ENCODE measurements at regions not wholly inside any gene's neighbourhood (a gene's known extent, or its start where the extent isn't known, plus 50 kb on each side); places are given as distances from the start of the nearest gene placed in this dataset.

DNA sequence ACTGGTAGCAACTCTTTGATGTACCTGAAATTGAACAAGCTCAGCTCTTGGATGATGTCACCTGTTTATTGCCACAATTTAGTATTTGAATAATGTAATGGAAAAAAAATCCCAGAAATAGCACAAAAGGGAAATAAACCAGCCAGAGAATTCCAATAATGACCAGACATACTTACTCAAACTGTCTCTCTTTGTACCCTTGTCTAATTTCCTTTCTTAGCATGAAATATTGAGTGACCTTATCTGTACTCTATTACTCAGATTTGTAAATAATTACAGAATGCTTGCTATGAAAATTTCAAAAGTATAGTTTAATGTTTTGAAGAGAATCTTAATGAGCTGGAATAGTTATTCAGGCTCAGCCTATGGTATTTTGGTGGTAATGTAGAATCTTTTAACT is 555.4 kb upstream of the SGO1 start:
- intact Hi-C loops (cut with DNase I; ENCODE audit: low total_unique reads), result no loop called here
- TF ChIP-seq, protein P1, sequence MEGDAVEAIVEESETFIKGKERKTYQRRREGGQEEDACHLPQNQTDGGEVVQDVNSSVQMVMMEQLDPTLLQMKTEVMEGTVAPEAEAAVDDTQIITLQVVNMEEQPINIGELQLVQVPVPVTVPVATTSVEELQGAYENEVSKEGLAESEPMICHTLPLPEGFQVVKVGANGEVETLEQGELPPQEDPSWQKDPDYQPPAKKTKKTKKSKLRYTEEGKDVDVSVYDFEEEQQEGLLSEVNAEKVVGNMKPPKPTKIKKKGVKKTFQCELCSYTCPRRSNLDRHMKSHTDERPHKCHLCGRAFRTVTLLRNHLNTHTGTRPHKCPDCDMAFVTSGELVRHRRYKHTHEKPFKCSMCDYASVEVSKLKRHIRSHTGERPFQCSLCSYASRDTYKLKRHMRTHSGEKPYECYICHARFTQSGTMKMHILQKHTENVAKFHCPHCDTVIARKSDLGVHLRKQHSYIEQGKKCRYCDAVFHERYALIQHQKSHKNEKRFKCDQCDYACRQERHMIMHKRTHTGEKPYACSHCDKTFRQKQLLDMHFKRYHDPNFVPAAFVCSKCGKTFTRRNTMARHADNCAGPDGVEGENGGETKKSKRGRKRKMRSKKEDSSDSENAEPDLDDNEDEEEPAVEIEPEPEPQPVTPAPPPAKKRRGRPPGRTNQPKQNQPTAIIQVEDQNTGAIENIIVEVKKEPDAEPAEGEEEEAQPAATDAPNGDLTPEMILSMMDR (IDR thresholded peaks at IDR 0.05), result no peak
- no peak for TF ChIP-seq EP300 (IDR thresholded peaks at IDR 0.05)
- TF ChIP-seq POLR2A (IDR thresholded peaks at IDR 0.05), result no peak
- TF ChIP-seq POLR2AphosphoS5 (IDR thresholded peaks at IDR 0.05), result no peak

DNA sequence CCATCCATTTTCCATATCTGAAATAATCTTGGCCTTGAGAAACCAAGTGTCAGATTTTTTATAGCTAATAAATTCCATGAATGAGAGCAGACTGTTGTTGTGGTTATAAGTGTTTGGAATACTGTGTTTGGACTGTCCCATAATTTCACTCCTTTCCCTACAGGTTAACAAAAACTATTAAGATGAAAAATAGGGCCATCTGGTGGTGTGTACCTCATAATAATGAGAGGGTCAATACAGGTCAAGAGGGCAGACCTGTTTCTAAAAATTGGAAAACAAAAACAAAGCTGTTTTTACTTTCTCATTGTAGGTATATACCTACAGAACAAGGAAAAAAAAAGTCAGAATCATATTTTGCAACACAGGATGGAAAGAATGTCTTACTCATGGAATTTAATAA is 553.8 kb upstream of the SGO1 start:
- intact Hi-C loops (cut with DNase I; ENCODE audit: low total_unique reads), result no loop called here
- H3K27me3 ChIP-seq, result no peaks in the 10 kb centered on the region
- TF ChIP-seq EP300 (IDR thresholded peaks at IDR 0.05), result no peak
- TF ChIP-seq, protein P1 (IDR thresholded peaks at IDR 0.05), result no peak
- TF ChIP-seq POLR2A (IDR thresholded peaks at IDR 0.05), result no peak
- TF ChIP-seq POLR2AphosphoS5 (IDR thresholded peaks at IDR 0.05), result no peak
- H3K36me3 ChIP-seq, result no peaks in the 10 kb centered on the region
- no peak overlapping the region for H3K27ac ChIP-seq
- DNase-seq, result no peak
- H3K4me3 ChIP-seq, result no peak overlapping the region
- H3K4me1 ChIP-seq, result no peaks in the 10 kb centered on the region
- no peaks in the 10 kb centered on the region for H3K9me3 ChIP-seq

More for the DNA sequence above, 555.4 kb upstream of the SGO1 start:
- no peak for DNase-seq
- Histone ChIP-seq H3K36me3 (no peaks in the 10 kb centered on the region), H3K27ac (no peak overlapping the region), H3K9me3 (no peaks in the 10 kb centered on the region), H3K4me1 (no peaks in the 10 kb centered on the region), H3K4me3 (no peak overlapping the region), H3K27me3 (no peaks in the 10 kb centered on the region)

DNA sequence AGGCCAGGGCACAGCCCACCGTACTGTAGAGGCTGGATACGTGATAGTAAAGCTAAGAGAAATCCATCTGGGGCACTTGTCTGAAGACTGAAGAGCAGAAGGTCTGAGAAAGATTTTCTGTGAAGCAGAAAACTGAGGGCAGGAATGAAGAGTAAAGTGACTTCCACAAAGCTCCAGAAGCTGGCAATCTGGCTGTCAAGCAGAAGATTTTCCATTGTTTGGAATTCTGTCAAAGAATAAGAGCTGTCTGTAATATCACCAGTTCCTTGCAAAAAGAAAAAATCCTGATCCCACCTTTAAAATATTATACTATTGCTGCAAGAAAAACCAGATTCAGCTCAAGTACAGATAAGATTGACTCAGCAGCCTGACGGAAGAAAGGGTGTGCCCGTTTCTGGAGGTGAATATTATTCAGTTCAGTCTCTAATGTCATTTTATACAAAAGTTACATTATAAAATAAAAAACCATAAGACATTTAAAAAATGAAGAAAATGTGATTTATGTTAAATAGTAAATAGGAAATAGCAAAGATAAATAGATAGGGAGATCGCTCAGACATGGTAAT is 550.4 kb upstream of the SGO1 start:
- H3K4me1 ChIP-seq, result no peaks in the 10 kb centered on the region
- no peak for DNase-seq
- H3K36me3 ChIP-seq, result no peaks in the 10 kb centered on the region
- intact Hi-C loops (cut with DNase I; ENCODE audit: low total_unique reads), result no loop called here
- H3K27ac ChIP-seq, result no peak overlapping the region
- H3K4me3 ChIP-seq, result no peak overlapping the region
- TF ChIP-seq EP300 (IDR thresholded peaks at IDR 0.05), result no peak
- no peak for TF ChIP-seq POLR2A (IDR thresholded peaks at IDR 0.05)
- TF ChIP-seq, protein P1 (IDR thresholded peaks at IDR 0.05), result no peak
- no peak for TF ChIP-seq POLR2AphosphoS5 (IDR thresholded peaks at IDR 0.05)
- H3K9me3 ChIP-seq, result no peaks in the 10 kb centered on the region
- H3K27me3 ChIP-seq, result no peaks in the 10 kb centered on the region
- WGBS, 5 donors, result 66 to 85% (median 72%) methylated on average over 5 of the region's 5 CpGs

DNA sequence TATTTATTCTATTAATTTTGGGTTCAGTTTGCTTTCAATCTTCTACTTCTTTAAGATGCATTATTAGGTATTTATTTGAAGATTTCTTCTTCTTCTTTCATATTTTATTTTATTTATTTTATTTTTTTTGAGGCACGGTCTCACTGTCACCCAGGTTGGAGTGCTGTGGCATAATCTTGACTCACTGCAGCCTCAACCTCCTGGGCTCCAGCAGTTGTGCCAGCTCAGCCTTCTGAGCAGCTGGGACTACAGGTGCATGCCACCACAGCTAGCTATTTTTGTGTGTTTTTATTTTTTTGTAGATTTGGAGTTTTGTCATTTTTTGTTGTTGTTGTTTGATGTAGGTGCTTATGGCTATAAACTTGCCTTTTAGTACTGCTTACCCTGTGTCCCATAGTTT is 543.2 kb upstream of the SGO1 start:
- no peaks in the 10 kb centered on the region for H3K4me1 ChIP-seq
- WGBS, 5 donors, result 88 to 97% (median 93%) methylated on average over 1 of the region's 1 CpG
- intact Hi-C loops (cut with DNase I; ENCODE audit: low total_unique reads), result no loop called here

More for the DNA sequence above, 543.2 kb upstream of the SGO1 start:
- no peaks in the 10 kb centered on the region for H3K36me3 ChIP-seq
- DNase-seq, result no peak
- TF ChIP-seq, protein P1 (IDR thresholded peaks at IDR 0.05), result no peak
- TF ChIP-seq EP300 (IDR thresholded peaks at IDR 0.05) (no peak), POLR2AphosphoS5 (IDR thresholded peaks at IDR 0.05) (no peak), POLR2A (IDR thresholded peaks at IDR 0.05) (no peak)
- H3K27ac ChIP-seq, result no peak overlapping the region
- H3K27me3 ChIP-seq, result no peaks in the 10 kb centered on the region
- no peak overlapping the region for H3K4me3 ChIP-seq
- no peaks in the 10 kb centered on the region for H3K9me3 ChIP-seq
